ENCODE measurements at regions not wholly inside any gene's neighbourhood (a gene's known extent, or its start where the extent isn't known, plus 50 kb on each side); places are given as distances from the start of the nearest gene placed in this dataset.

DNA sequence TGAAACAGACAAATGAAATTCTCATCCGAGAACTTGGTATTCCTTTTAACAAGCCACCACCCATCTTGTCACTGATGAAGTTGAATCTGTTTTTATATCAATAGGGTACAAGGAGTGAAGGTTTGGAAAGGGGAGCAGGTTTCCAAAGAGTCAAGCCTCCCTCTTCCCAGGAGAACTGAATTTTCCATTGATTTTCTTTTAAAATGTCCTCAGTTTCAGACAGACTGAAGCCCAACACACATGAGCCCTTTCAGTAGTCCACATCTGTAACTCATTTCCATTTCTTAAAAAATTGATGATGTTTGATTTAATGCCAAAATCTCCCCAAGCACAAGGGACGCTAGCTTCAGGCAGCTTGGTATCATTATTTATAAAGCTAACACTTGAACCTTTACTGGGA, 187.7 kb downstream of the FOXB1 start:
- H3K9me3 ChIP-seq (ENCODE audit: control insufficient read depth in 2 of 2, low read length in 2 of 2), result no peaks in the 10 kb centered on the region
- no peak overlapping the region for H3K27ac ChIP-seq (ENCODE audit: low read depth in 2 of 2, low read length in 2 of 2)
- H3K4me3 ChIP-seq (ENCODE audit: low read length in 2 of 2), result no peak overlapping the region
- no peaks in the 10 kb centered on the region for H3K4me1 ChIP-seq (ENCODE audit: control insufficient read depth in 2 of 2, insufficient read depth in 2 of 2, low read length in 2 of 2)
- H3K36me3 ChIP-seq (ENCODE audit: control insufficient read depth in 2 of 2, insufficient read depth in 2 of 2, low read length in 2 of 2), result no peaks in the 10 kb centered on the region
- no peak overlapping the region for H3K9ac ChIP-seq (ENCODE audit: low read depth in 1 of 2, low read length in 2 of 2)
- peaks cover 0 to 4% of the 10 kb centered on the region in 2 donors for H3K27me3 ChIP-seq (ENCODE audit: control insufficient read depth in 2 of 2, insufficient read depth in 2 of 2, low read length in 2 of 2)

DNA sequence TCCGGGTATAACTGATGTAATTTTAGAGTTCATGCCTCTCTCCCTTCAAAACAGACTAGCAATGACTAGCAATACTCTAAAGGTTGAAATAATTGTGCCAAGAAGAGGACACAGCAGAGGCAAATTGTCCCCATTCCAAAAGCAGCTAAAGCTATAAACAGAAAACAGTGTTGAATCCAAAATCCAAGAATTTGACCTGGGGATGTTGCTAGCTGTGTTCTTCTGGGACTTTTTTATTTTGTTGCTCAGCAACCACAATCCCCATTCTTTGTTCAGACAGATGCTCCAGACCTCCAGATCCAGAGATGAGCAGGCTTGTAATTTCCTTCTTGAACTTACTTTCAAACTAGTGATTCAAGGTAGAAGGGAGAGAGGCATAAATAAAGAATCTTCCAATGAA, 191.5 kb downstream of the FOXB1 start:
- Histone ChIP-seq H3K9ac (ENCODE audit: low read depth in 1 of 2, low read length in 2 of 2) (no peak overlapping the region), H3K9me3 (ENCODE audit: control insufficient read depth in 2 of 2, low read length in 2 of 2) (no peaks in the 10 kb centered on the region), H3K4me3 (ENCODE audit: low read length in 2 of 2) (no peak overlapping the region), H3K27ac (ENCODE audit: low read depth in 2 of 2, low read length in 2 of 2) (no peak overlapping the region), H3K27me3 (ENCODE audit: control insufficient read depth in 2 of 2, insufficient read depth in 2 of 2, low read length in 2 of 2) (peaks cover 3 to 4% of the 10 kb centered on the region in 2 donors), H3K4me1 (ENCODE audit: control insufficient read depth in 2 of 2, insufficient read depth in 2 of 2, low read length in 2 of 2) (no peaks in the 10 kb centered on the region), H3K36me3 (ENCODE audit: control insufficient read depth in 2 of 2, insufficient read depth in 2 of 2, low read length in 2 of 2) (no peaks in the 10 kb centered on the region)

GRCh38 chr15:60204131-60204885, 193.5 kb downstream of the ANXA2 start:
- Histone ChIP-seq H3K4me3 (ENCODE audit: low read length in 2 of 2) (no peak overlapping the region), H3K36me3 (ENCODE audit: control insufficient read depth in 2 of 2, insufficient read depth in 2 of 2, low read length in 2 of 2) (no peaks in the 10 kb centered on the region), H3K9me3 (ENCODE audit: control insufficient read depth in 2 of 2, low read length in 2 of 2) (no peaks in the 10 kb centered on the region), H3K27ac (ENCODE audit: low read depth in 2 of 2, low read length in 2 of 2) (no peak overlapping the region), H3K4me1 (ENCODE audit: control insufficient read depth in 2 of 2, insufficient read depth in 2 of 2, low read length in 2 of 2) (no peaks in the 10 kb centered on the region), H3K27me3 (ENCODE audit: control insufficient read depth in 2 of 2, insufficient read depth in 2 of 2, low read length in 2 of 2) (peaks cover 3 to 10% of the 10 kb centered on the region in 2 donors), H3K9ac (ENCODE audit: low read depth in 1 of 2, low read length in 2 of 2) (no peak overlapping the region)

DNA sequence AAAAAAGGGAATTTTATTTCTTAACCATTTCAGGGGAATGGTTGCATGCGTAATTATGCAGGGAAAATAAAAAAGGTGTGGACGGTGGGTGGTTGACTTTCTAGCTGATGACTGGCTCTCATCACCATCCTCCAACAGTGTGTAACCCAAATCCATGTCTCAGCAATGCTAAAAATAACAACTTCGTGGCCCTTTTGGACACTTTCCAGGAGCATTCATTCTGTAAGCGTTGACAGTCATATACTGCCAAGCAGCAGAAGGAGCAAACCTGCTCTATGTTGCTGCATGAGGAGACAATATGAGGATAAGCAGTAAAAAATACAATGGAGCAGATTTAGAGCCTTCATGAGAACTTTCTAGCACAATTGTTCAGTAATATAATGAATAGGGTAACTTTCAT, 189.1 kb downstream of the ANXA2 start:
- Histone ChIP-seq H3K9ac (ENCODE audit: low read depth in 1 of 2, low read length in 2 of 2) (no peak overlapping the region), H3K4me3 (ENCODE audit: low read length in 2 of 2) (no peak overlapping the region), H3K27me3 (ENCODE audit: control insufficient read depth in 2 of 2, insufficient read depth in 2 of 2, low read length in 2 of 2) (peaks cover 0 to 10% of the 10 kb centered on the region in 2 donors), H3K27ac (ENCODE audit: low read depth in 2 of 2, low read length in 2 of 2) (no peak overlapping the region), H3K4me1 (ENCODE audit: control insufficient read depth in 2 of 2, insufficient read depth in 2 of 2, low read length in 2 of 2) (no peaks in the 10 kb centered on the region), H3K36me3 (ENCODE audit: control insufficient read depth in 2 of 2, insufficient read depth in 2 of 2, low read length in 2 of 2) (no peaks in the 10 kb centered on the region), H3K9me3 (ENCODE audit: control insufficient read depth in 2 of 2, low read length in 2 of 2) (no peaks in the 10 kb centered on the region)

DNA sequence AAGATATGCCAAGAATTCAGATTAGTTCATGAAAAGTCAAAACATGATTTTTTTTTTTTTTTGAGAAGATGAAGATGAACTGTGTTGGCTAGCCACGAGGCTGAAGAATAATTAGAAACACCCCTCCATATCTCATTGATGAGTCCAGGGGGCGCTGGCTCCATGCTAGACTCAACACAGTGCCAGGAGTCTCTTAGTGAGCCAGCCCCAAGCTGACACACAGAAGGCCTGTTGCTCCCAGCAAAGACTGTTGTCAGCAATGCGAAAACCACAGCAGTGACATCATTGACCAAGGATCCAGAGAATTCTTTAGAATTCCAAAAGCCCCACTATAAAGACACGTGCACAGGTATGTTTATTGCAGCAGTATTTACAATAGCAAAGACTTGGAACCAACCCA, 185.2 kb downstream of the ANXA2 start:
- H3K9me3 ChIP-seq (ENCODE audit: control insufficient read depth in 2 of 2, low read length in 2 of 2), result no peaks in the 10 kb centered on the region
- no peak overlapping the region for H3K9ac ChIP-seq (ENCODE audit: low read depth in 1 of 2, low read length in 2 of 2)
- H3K27me3 ChIP-seq (ENCODE audit: control insufficient read depth in 2 of 2, insufficient read depth in 2 of 2, low read length in 2 of 2), result peaks cover 2 to 4% of the 10 kb centered on the region in 2 donors
- no peaks in the 10 kb centered on the region for H3K36me3 ChIP-seq (ENCODE audit: control insufficient read depth in 2 of 2, insufficient read depth in 2 of 2, low read length in 2 of 2)
- H3K27ac ChIP-seq (ENCODE audit: low read depth in 2 of 2, low read length in 2 of 2), result no peak overlapping the region
- no peak overlapping the region for H3K4me3 ChIP-seq (ENCODE audit: low read length in 2 of 2)
- no peaks in the 10 kb centered on the region for H3K4me1 ChIP-seq (ENCODE audit: control insufficient read depth in 2 of 2, insufficient read depth in 2 of 2, low read length in 2 of 2)

DNA sequence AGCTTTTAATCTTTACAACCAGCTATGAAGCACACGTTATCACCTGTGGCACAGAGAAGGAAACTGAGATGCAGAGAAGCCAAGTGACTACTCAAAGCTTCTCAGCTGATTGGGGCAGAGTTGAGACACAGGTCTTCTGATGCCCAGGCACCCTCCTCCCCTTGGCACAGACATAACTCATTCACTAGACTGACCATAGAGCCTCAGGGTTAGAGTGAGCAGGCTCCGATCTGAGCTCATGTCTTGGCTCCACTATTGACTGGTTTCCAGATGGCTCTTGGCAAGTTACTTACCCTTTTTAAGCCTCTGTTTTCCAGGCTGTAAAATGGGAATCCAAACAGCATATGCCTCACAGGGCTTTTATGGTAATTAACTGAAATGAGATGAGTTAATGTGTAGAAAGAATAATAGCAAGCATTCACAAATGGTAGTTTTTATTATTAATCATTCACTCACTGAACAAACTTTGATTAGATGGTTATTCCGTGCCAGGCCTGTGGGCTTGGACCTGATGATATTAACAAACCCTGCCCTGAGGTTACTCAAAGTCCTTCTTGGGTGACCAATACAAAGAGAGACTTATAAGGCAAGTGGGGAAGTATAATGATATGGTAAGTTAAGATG, 184.3 kb downstream of the ANXA2 start:
- Histone ChIP-seq H3K36me3 (ENCODE audit: control insufficient read depth in 2 of 2, insufficient read depth in 2 of 2, low read length in 2 of 2) (no peaks in the 10 kb centered on the region), H3K27ac (ENCODE audit: low read depth in 2 of 2, low read length in 2 of 2) (no peak overlapping the region), H3K4me1 (ENCODE audit: control insufficient read depth in 2 of 2, insufficient read depth in 2 of 2, low read length in 2 of 2) (no peaks in the 10 kb centered on the region), H3K9ac (ENCODE audit: low read depth in 1 of 2, low read length in 2 of 2) (no peak overlapping the region), H3K4me3 (ENCODE audit: low read length in 2 of 2) (no peak overlapping the region), H3K9me3 (ENCODE audit: control insufficient read depth in 2 of 2, low read length in 2 of 2) (no peaks in the 10 kb centered on the region), H3K27me3 (ENCODE audit: control insufficient read depth in 2 of 2, insufficient read depth in 2 of 2, low read length in 2 of 2) (peaks cover 0 to 2% of the 10 kb centered on the region in 2 donors)

DNA sequence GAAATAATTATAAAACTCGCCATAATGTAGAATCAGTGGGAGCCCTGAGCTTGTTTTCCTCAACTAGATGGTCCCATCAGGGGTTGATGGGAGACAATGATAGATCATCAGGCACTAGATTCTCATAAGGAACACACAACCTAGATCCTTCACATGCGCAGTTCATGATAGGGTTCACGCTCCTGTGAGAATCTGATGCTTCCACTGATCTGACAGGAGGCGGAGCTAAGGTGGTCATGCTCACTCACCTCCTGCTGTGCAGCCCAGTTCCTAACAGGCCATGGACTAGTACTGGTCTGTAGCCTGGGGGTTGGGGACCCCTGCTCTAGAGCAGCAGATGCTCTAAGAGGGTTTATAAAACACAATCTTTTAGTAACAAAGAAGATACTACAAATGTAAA, 183.6 kb downstream of the ANXA2 start:
- H3K4me1 ChIP-seq (ENCODE audit: control insufficient read depth in 2 of 2, insufficient read depth in 2 of 2, low read length in 2 of 2), result no peaks in the 10 kb centered on the region
- H3K27me3 ChIP-seq (ENCODE audit: control insufficient read depth in 2 of 2, insufficient read depth in 2 of 2, low read length in 2 of 2), result peaks cover 0 to 2% of the 10 kb centered on the region in 2 donors
- no peak overlapping the region for H3K4me3 ChIP-seq (ENCODE audit: low read length in 2 of 2)
- H3K9me3 ChIP-seq (ENCODE audit: control insufficient read depth in 2 of 2, low read length in 2 of 2), result no peaks in the 10 kb centered on the region
- H3K36me3 ChIP-seq (ENCODE audit: control insufficient read depth in 2 of 2, insufficient read depth in 2 of 2, low read length in 2 of 2), result no peaks in the 10 kb centered on the region
- H3K27ac ChIP-seq (ENCODE audit: low read depth in 2 of 2, low read length in 2 of 2), result no peak overlapping the region
- no peak overlapping the region for H3K9ac ChIP-seq (ENCODE audit: low read depth in 1 of 2, low read length in 2 of 2)

GRCh38 chr15:60215225-60215963, 182.4 kb downstream of the ANXA2 start:
- Histone ChIP-seq H3K27ac (ENCODE audit: low read depth in 2 of 2, low read length in 2 of 2) (no peak overlapping the region), H3K9ac (ENCODE audit: low read depth in 1 of 2, low read length in 2 of 2) (no peak overlapping the region), H3K9me3 (ENCODE audit: control insufficient read depth in 2 of 2, low read length in 2 of 2) (no peaks in the 10 kb centered on the region), H3K36me3 (ENCODE audit: control insufficient read depth in 2 of 2, insufficient read depth in 2 of 2, low read length in 2 of 2) (no peaks in the 10 kb centered on the region), H3K4me1 (ENCODE audit: control insufficient read depth in 2 of 2, insufficient read depth in 2 of 2, low read length in 2 of 2) (no peaks in the 10 kb centered on the region), H3K4me3 (ENCODE audit: low read length in 2 of 2) (no peak overlapping the region), H3K27me3 (ENCODE audit: control insufficient read depth in 2 of 2, insufficient read depth in 2 of 2, low read length in 2 of 2) (peaks cover 2 to 5% of the 10 kb centered on the region in 2 donors)

- Histone ChIP-seq H3K36me3 (ENCODE audit: control insufficient read depth in 2 of 2, insufficient read depth in 2 of 2, low read length in 2 of 2) (no peaks in the 10 kb centered on the region), H3K4me1 (ENCODE audit: control insufficient read depth in 2 of 2, insufficient read depth in 2 of 2, low read length in 2 of 2) (no peaks in the 10 kb centered on the region), H3K9ac (ENCODE audit: low read depth in 1 of 2, low read length in 2 of 2) (no peak overlapping the region), H3K4me3 (ENCODE audit: low read length in 2 of 2) (no peak overlapping the region), H3K27me3 (ENCODE audit: control insufficient read depth in 2 of 2, insufficient read depth in 2 of 2, low read length in 2 of 2) (peaks cover 2 to 5% of the 10 kb centered on the region in 2 donors), H3K9me3 (ENCODE audit: control insufficient read depth in 2 of 2, low read length in 2 of 2) (no peaks in the 10 kb centered on the region), H3K27ac (ENCODE audit: low read depth in 2 of 2, low read length in 2 of 2) (no peak overlapping the region)
Measured at GRCh38 chr15:60217161-60217560, 180.6 kb downstream of the ANXA2 start.

- H3K36me3 ChIP-seq (ENCODE audit: control insufficient read depth in 2 of 2, insufficient read depth in 2 of 2, low read length in 2 of 2), result no peaks in the 10 kb centered on the region
- no peak overlapping the region for H3K27ac ChIP-seq (ENCODE audit: low read depth in 2 of 2, low read length in 2 of 2)
- H3K9me3 ChIP-seq (ENCODE audit: control insufficient read depth in 2 of 2, low read length in 2 of 2), result no peaks in the 10 kb centered on the region
- H3K4me3 ChIP-seq (ENCODE audit: low read length in 2 of 2), result no peak overlapping the region
- no peak overlapping the region for H3K9ac ChIP-seq (ENCODE audit: low read depth in 1 of 2, low read length in 2 of 2)
- H3K27me3 ChIP-seq (ENCODE audit: control insufficient read depth in 2 of 2, insufficient read depth in 2 of 2, low read length in 2 of 2), result peaks cover 2 to 9% of the 10 kb centered on the region in 2 donors
- no peaks in the 10 kb centered on the region for H3K4me1 ChIP-seq (ENCODE audit: control insufficient read depth in 2 of 2, insufficient read depth in 2 of 2, low read length in 2 of 2)
Measured at GRCh38 chr15:60218256-60218655, 179.5 kb downstream of the ANXA2 start.

All from mucosa of rectum (tissue), 2 donors.